Type B pancreatic cell (in vitro differentiated cells): ENCODE measurements at regions not wholly inside any gene's neighbourhood (a gene's known extent, or its start where the extent isn't known, plus 50 kb on each side); places are given as distances from the start of the nearest gene placed in this dataset.

ENCODE experiments used
- DNase-seq: peaks from one replicate; pipeline ENCODE4 v3.0.0; 2021; ENCODE audit warnings: mixed read lengths; ENCODE audit not compliant: unreplicated experiment; ENCODE audit errors: extremely low spot score
- H3K27ac Mint-ChIP-seq: 2 replicates; pipeline ENCODE4 v1.8.0; 2021; ENCODE audit warnings: mild to moderate bottlenecking, mixed read lengths
- H3K27me3 Mint-ChIP-seq: 2 replicates; pipeline ENCODE4 v1.8.0; 2021; ENCODE audit warnings: mixed read lengths
- H3K36me3 Mint-ChIP-seq: 2 replicates; pipeline ENCODE4 v1.8.0; 2021; ENCODE audit warnings: mixed read lengths
- H3K4me1 Mint-ChIP-seq: one replicate; pipeline ENCODE4 v1.8.0; 2021; ENCODE audit warnings: mixed read lengths; ENCODE audit not compliant: unreplicated experiment
- H3K4me3 Mint-ChIP-seq: 2 replicates; pipeline ENCODE4 v1.8.0; 2021; ENCODE audit warnings: mild to moderate bottlenecking, mixed read lengths
- H3K9me3 Mint-ChIP-seq: 2 replicates; pipeline ENCODE4 v1.8.0; 2021; ENCODE audit warnings: mixed read lengths
- TF ChIP-seq, protein P1 (sequence below): fragments of 200-600 bp; sonication (generic); conservative IDR thresholded peaks from 2 replicates; pipeline ENCODE4 v1.5.0; 2021; ENCODE audit warnings: antibody characterized with exemption, mild to moderate bottlenecking

- Mint-ChIP-seq H3K4me3 (no peak overlapping the region), H3K27me3 (peaks cover 7% of the 10 kb centered on the region), H3K9me3 (no peaks in the 10 kb centered on the region), H3K27ac (no peak overlapping the region), H3K4me1 (peaks cover 5% of the 10 kb centered on the region), H3K36me3 (no peaks in the 10 kb centered on the region)
- DNase-seq, result no peak
- TF ChIP-seq, protein P1, sequence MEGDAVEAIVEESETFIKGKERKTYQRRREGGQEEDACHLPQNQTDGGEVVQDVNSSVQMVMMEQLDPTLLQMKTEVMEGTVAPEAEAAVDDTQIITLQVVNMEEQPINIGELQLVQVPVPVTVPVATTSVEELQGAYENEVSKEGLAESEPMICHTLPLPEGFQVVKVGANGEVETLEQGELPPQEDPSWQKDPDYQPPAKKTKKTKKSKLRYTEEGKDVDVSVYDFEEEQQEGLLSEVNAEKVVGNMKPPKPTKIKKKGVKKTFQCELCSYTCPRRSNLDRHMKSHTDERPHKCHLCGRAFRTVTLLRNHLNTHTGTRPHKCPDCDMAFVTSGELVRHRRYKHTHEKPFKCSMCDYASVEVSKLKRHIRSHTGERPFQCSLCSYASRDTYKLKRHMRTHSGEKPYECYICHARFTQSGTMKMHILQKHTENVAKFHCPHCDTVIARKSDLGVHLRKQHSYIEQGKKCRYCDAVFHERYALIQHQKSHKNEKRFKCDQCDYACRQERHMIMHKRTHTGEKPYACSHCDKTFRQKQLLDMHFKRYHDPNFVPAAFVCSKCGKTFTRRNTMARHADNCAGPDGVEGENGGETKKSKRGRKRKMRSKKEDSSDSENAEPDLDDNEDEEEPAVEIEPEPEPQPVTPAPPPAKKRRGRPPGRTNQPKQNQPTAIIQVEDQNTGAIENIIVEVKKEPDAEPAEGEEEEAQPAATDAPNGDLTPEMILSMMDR, result peak; percentile 42
Observed at GRCh38 chr11:33984682-33985389, 66.7 kb upstream of the CAPRIN1 start.

DNA sequence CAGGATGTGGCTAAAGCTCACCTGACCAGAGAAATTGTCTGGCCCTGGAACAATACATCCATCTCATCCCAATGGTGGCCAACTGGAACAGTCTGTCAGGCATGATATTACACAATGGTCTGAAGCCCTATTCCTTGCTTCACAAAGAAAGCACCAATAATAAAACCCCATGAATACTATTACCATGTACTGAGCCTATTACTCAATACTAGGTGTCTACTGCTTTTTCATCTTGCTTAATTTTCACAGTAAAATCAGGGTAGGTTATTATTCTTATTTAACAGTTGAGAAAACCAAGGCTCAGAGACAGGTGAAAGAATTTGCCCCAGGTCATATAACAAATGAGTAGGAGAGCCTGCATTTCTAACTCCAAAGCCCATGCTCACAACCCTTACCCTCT, 68.9 kb upstream of the CAPRIN1 start:
- DNase-seq, result no peak
- H3K27ac Mint-ChIP-seq, result no peak overlapping the region
- H3K36me3 Mint-ChIP-seq, result no peaks in the 10 kb centered on the region
- peaks cover 5% of the 10 kb centered on the region for H3K4me1 Mint-ChIP-seq
- no peak overlapping the region for H3K4me3 Mint-ChIP-seq
- TF ChIP-seq, protein P1, result no peak
- no peaks in the 10 kb centered on the region for H3K9me3 Mint-ChIP-seq
- peaks cover 7% of the 10 kb centered on the region for H3K27me3 Mint-ChIP-seq

GRCh38 chr11:33980897-33981296, 70.6 kb upstream of the CAPRIN1 start:
- TF ChIP-seq, protein P1, result no peak
- no peak for DNase-seq
- no peak overlapping the region for H3K27ac Mint-ChIP-seq
- peaks cover 12% of the 10 kb centered on the region for H3K4me1 Mint-ChIP-seq
- H3K4me3 Mint-ChIP-seq, result no peak overlapping the region
- H3K27me3 Mint-ChIP-seq, result peaks cover 7% of the 10 kb centered on the region
- H3K36me3 Mint-ChIP-seq, result no peaks in the 10 kb centered on the region
- H3K9me3 Mint-ChIP-seq, result no peaks in the 10 kb centered on the region

- Mint-ChIP-seq H3K9me3 (no peaks in the 10 kb centered on the region), H3K4me3 (no peak overlapping the region), H3K27ac (no peak overlapping the region), H3K36me3 (no peaks in the 10 kb centered on the region), H3K4me1 (peaks cover 12% of the 10 kb centered on the region), H3K27me3 (peaks cover 14% of the 10 kb centered on the region)
- TF ChIP-seq, protein P1, result no peak
- no peak for DNase-seq
Observed at GRCh38 chr11:33978376-33978775, 73.2 kb upstream of the CAPRIN1 start.

GRCh38 chr11:33977676-33978075, 73.9 kb upstream of the CAPRIN1 start:
- Mint-ChIP-seq H3K27me3 (peaks cover 14% of the 10 kb centered on the region), H3K4me1 (peaks cover 12% of the 10 kb centered on the region), H3K36me3 (no peaks in the 10 kb centered on the region), H3K9me3 (no peaks in the 10 kb centered on the region), H3K27ac (no peak overlapping the region), H3K4me3 (no peak overlapping the region)
- DNase-seq, result no peak
- TF ChIP-seq, protein P1, result no peak
